Activated naive CD4-positive, alpha-beta T cell treated with anti-CD3 and anti-CD28 coated beads, Interleukin-2, amount 10 ng/mL, durations not matched to agents 7 days and 5 days (primary cell): ENCODE measurements at regions not wholly inside any gene's neighbourhood (a gene's known extent, or its start where the extent isn't known, plus 50 kb on each side); places are given as distances from the start of the nearest gene placed in this dataset.
"Not testable (repeated sequence)": the region's sequence is repeated elsewhere in the genome, so short reads cannot be mapped to it uniquely, and the experiment has no call there.

ENCODE experiments used
- CTCF ChIA-PET: fragments of 350-600 bp; sonication (Branson Sonifier 250); formaldehyde crosslinking; loops from one replicate; lab custom pipeline; 2021; ENCODE audit warnings: antibody characterized with exemption; lab: Charles Lee
- DNase-seq: peaks from one replicate; pipeline ENCODE4 v3.0.0-alpha.2; 2020
- H3K27ac Mint-ChIP-seq: one replicate; pipeline ENCODE4 v1.8.0; 2021; ENCODE audit warnings: mild to moderate bottlenecking, moderate library complexity, mixed read lengths
- H3K27me3 Mint-ChIP-seq: one replicate; pipeline ENCODE4 v1.8.0; 2021; ENCODE audit warnings: mild to moderate bottlenecking, mixed read lengths
- H3K36me3 Mint-ChIP-seq: one replicate; pipeline ENCODE4 v1.8.0; 2021; ENCODE audit warnings: mixed read lengths
- H3K4me1 Mint-ChIP-seq: one replicate; pipeline ENCODE4 v1.8.0; 2021; ENCODE audit warnings: mixed read lengths
- H3K4me3 Mint-ChIP-seq: one replicate; pipeline ENCODE4 v1.8.0; 2021; ENCODE audit warnings: mild to moderate bottlenecking, moderate library complexity, mixed read lengths
- H3K9me3 Mint-ChIP-seq: one replicate; pipeline ENCODE4 v1.8.0; 2021; ENCODE audit warnings: mixed read lengths

GRCh38 chr1:196002906-196003305 lies 605.3 kb downstream of the KCNT2 start:
- Mint-ChIP-seq H3K27ac (no peak overlapping the region), H3K9me3 (no peaks in the 10 kb centered on the region), H3K4me3 (no peak overlapping the region), H3K27me3 (no peaks in the 10 kb centered on the region), H3K4me1 (no peaks in the 10 kb centered on the region), H3K36me3 (no peaks in the 10 kb centered on the region)
- no peak for DNase-seq
- CTCF ChIA-PET: no interaction called here

- H3K4me3 Mint-ChIP-seq, CTCF ChIA-PET, H3K27me3 Mint-ChIP-seq, H3K36me3 Mint-ChIP-seq, DNase-seq, H3K4me1 Mint-ChIP-seq, H3K27ac Mint-ChIP-seq, H3K9me3 Mint-ChIP-seq: not testable (repeated sequence)
These were observed 605.9 kb downstream of the KCNT2 start for GRCh38 chr1:196002296-196002695.

GRCh38 chr1:196001188-196001587 lies 607.1 kb downstream of the KCNT2 start:
- Mint-ChIP-seq H3K36me3 (no peaks in the 10 kb centered on the region), H3K9me3 (no peaks in the 10 kb centered on the region), H3K4me3 (no peak overlapping the region), H3K27ac (no peak overlapping the region), H3K4me1 (no peaks in the 10 kb centered on the region), H3K27me3 (no peaks in the 10 kb centered on the region)
- no peak for DNase-seq
- CTCF ChIA-PET: no interaction called here

- Mint-ChIP-seq H3K9me3 (no peaks in the 10 kb centered on the region), H3K27me3 (no peaks in the 10 kb centered on the region), H3K36me3 (no peaks in the 10 kb centered on the region), H3K4me3 (no peak overlapping the region), H3K4me1 (no peaks in the 10 kb centered on the region), H3K27ac (no peak overlapping the region)
- DNase-seq: no peak
- CTCF ChIA-PET: no interaction called here
These were observed 609.2 kb downstream of the KCNT2 start for GRCh38 chr1:195999022-195999421.

- Mint-ChIP-seq H3K4me1 (no peaks in the 10 kb centered on the region), H3K9me3 (no peaks in the 10 kb centered on the region), H3K36me3 (no peaks in the 10 kb centered on the region), H3K27me3 (no peaks in the 10 kb centered on the region), H3K4me3 (no peak overlapping the region), H3K27ac (no peak overlapping the region)
- CTCF ChIA-PET: no interaction called here
- DNase-seq: no peak
These were observed 626.6 kb downstream of the KCNT2 start for GRCh38 chr1:195981448-195982139.

GRCh38 chr1:195979646-195980045 lies 628.6 kb downstream of the KCNT2 start:
- Mint-ChIP-seq H3K36me3 (no peaks in the 10 kb centered on the region), H3K4me3 (no peak overlapping the region), H3K9me3 (no peaks in the 10 kb centered on the region), H3K27ac (no peak overlapping the region), H3K27me3 (no peaks in the 10 kb centered on the region), H3K4me1 (no peaks in the 10 kb centered on the region)
- CTCF ChIA-PET: no interaction called here
- no peak for DNase-seq

- Mint-ChIP-seq H3K27me3 (no peaks in the 10 kb centered on the region), H3K36me3 (no peaks in the 10 kb centered on the region), H3K9me3 (no peaks in the 10 kb centered on the region), H3K27ac (no peak overlapping the region), H3K4me3 (no peak overlapping the region), H3K4me1 (no peaks in the 10 kb centered on the region)
- CTCF ChIA-PET: no interaction called here
- DNase-seq: no peak
These were observed 634.8 kb downstream of the KCNT2 start for GRCh38 chr1:195973311-195973904.

- Mint-ChIP-seq H3K4me1 (no peaks in the 10 kb centered on the region), H3K27me3 (no peaks in the 10 kb centered on the region), H3K4me3 (no peak overlapping the region), H3K36me3 (no peaks in the 10 kb centered on the region), H3K9me3 (no peaks in the 10 kb centered on the region), H3K27ac (no peak overlapping the region)
- DNase-seq: no peak
- CTCF ChIA-PET: no interaction called here
These were observed 636.7 kb downstream of the KCNT2 start for GRCh38 chr1:195971589-195971988.

GRCh38 chr1:195970209-195970608 lies 638.0 kb downstream of the KCNT2 start:
- Mint-ChIP-seq H3K27me3 (no peaks in the 10 kb centered on the region), H3K27ac (no peak overlapping the region), H3K4me1 (no peaks in the 10 kb centered on the region), H3K36me3 (no peaks in the 10 kb centered on the region), H3K4me3 (no peak overlapping the region), H3K9me3 (no peaks in the 10 kb centered on the region)
- CTCF ChIA-PET: no interaction called here
- no peak for DNase-seq

- CTCF ChIA-PET: no interaction called here
- no peaks in the 10 kb centered on the region for H3K36me3 Mint-ChIP-seq
- DNase-seq: no peak
- no peaks in the 10 kb centered on the region for H3K27me3 Mint-ChIP-seq
- no peaks in the 10 kb centered on the region for H3K9me3 Mint-ChIP-seq
- no peak overlapping the region for H3K27ac Mint-ChIP-seq
- H3K4me1 Mint-ChIP-seq: no peaks in the 10 kb centered on the region
- H3K4me3 Mint-ChIP-seq: no peak overlapping the region
These were observed 642.8 kb downstream of the KCNT2 start for GRCh38 chr1:195965475-195965874.

GRCh38 chr1:195965036-195965435 lies 643.2 kb downstream of the KCNT2 start:
- H3K9me3 Mint-ChIP-seq: no peaks in the 10 kb centered on the region
- no peaks in the 10 kb centered on the region for H3K36me3 Mint-ChIP-seq
- H3K27ac Mint-ChIP-seq: no peak overlapping the region
- DNase-seq: no peak
- no peaks in the 10 kb centered on the region for H3K27me3 Mint-ChIP-seq
- CTCF ChIA-PET: no interaction called here
- no peaks in the 10 kb centered on the region for H3K4me1 Mint-ChIP-seq
- H3K4me3 Mint-ChIP-seq: no peak overlapping the region

- CTCF ChIA-PET: no interaction called here
- Mint-ChIP-seq H3K9me3 (no peaks in the 10 kb centered on the region), H3K27me3 (no peaks in the 10 kb centered on the region), H3K4me3 (no peak overlapping the region), H3K36me3 (no peaks in the 10 kb centered on the region), H3K4me1 (no peaks in the 10 kb centered on the region), H3K27ac (no peak overlapping the region)
- DNase-seq: no peak
These were observed 643.7 kb downstream of the KCNT2 start for GRCh38 chr1:195964516-195964915.

- no peaks in the 10 kb centered on the region for H3K27me3 Mint-ChIP-seq
- no peaks in the 10 kb centered on the region for H3K9me3 Mint-ChIP-seq
- no peaks in the 10 kb centered on the region for H3K4me1 Mint-ChIP-seq
- no peak for DNase-seq
- H3K27ac Mint-ChIP-seq: no peak overlapping the region
- H3K4me3 Mint-ChIP-seq: no peak overlapping the region
- CTCF ChIA-PET: no interaction called here
- H3K36me3 Mint-ChIP-seq: no peaks in the 10 kb centered on the region
These were observed 646.2 kb downstream of the KCNT2 start for GRCh38 chr1:195962051-195962450.

- CTCF ChIA-PET: no interaction called here
- Mint-ChIP-seq H3K4me3 (no peak overlapping the region), H3K27me3 (no peaks in the 10 kb centered on the region), H3K36me3 (no peaks in the 10 kb centered on the region), H3K27ac (no peak overlapping the region), H3K9me3 (no peaks in the 10 kb centered on the region), H3K4me1 (no peaks in the 10 kb centered on the region)
- no peak for DNase-seq
These were observed 647.7 kb downstream of the KCNT2 start for GRCh38 chr1:195960580-195960979.

- Mint-ChIP-seq H3K4me1 (no peaks in the 10 kb centered on the region), H3K27ac (no peak overlapping the region)
- CTCF ChIA-PET: no interaction called here
These were observed 650.1 kb downstream of the KCNT2 start for GRCh38 chr1:195958131-195958530.

More at GRCh38 chr1:195958131-195958530, 650.1 kb downstream of the KCNT2 start:
- no peaks in the 10 kb centered on the region for H3K9me3 Mint-ChIP-seq
- H3K4me3 Mint-ChIP-seq: no peak overlapping the region
- DNase-seq: no peak
- H3K36me3 Mint-ChIP-seq: no peaks in the 10 kb centered on the region
- H3K27me3 Mint-ChIP-seq: no peaks in the 10 kb centered on the region
